ENCODE measurements at regions not wholly inside any gene's neighbourhood (a gene's known extent, or its start where the extent isn't known, plus 50 kb on each side); places are given as distances from the start of the nearest gene placed in this dataset.

- TF ChIP-seq CTCF (IDR thresholded peaks at IDR 0.05 in 2 of 3, conservative IDR thresholded peaks at IDR 0.05 in 1 of 3; ENCODE audit: borderline replicate concordance in 1 of 3, insufficient read depth in 1 of 3, low read depth in 2 of 3, low read length in 2 of 3) (no peak), SRF (IDR thresholded peaks at IDR 0.05; ENCODE audit: low read depth) (no peak), EZH2 (IDR thresholded peaks at IDR 0.05) (no peak), POLR2A (IDR thresholded peaks at IDR 0.05; ENCODE audit: borderline replicate concordance, extremely low read depth, insufficient read depth, insufficient read length) (no peak), ZNF274 (IDR thresholded peaks at IDR 0.05; ENCODE audit: low read depth, low read length) (no peak), POLR2AphosphoS5 (IDR thresholded peaks at IDR 0.05; ENCODE audit: low read depth, low read length) (no peak), SP1 (IDR thresholded peaks at IDR 0.05; ENCODE audit: low read depth) (no peak), YY1 (IDR thresholded peaks at IDR 0.05; ENCODE audit: extremely low read depth, insufficient replicate concordance, low read depth, low read length) (no peak), EGR1 (IDR thresholded peaks at IDR 0.05; ENCODE audit: low read depth) (no peak), ATF3 (IDR thresholded peaks at IDR 0.05) (no peak), CEBPB (IDR thresholded peaks at IDR 0.05; ENCODE audit: low read depth) (no peak), RAD21 (IDR thresholded peaks at IDR 0.05; ENCODE audit: low read depth) (no peak)
Measured at GRCh38 chr1:223008808-223009207, 134.2 kb downstream of the TLR5 start.
